Activated CD8-positive, alpha-beta memory T cell treated with anti-CD3 and anti-CD28 coated beads, Interleukin-2, amount 10 ng/mL, durations not matched to agents 7 days and 5 days (primary cell): ENCODE measurements at regions not wholly inside any gene's neighbourhood (a gene's known extent, or its start where the extent isn't known, plus 50 kb on each side); places are given as distances from the start of the nearest gene placed in this dataset.

ENCODE experiments used
- ATAC-seq: fragments of 150-1000 bp; cut with Tn5 transposase; one replicate; pipeline ENCODE4 v1.10.0; 2021; ENCODE audit warnings: moderate library complexity
- CTCF ChIA-PET: fragments of 350-600 bp; sonication (Branson Sonifier 250); formaldehyde crosslinking; loops from one replicate; lab custom pipeline; 2021; ENCODE audit warnings: antibody characterized with exemption; lab: Charles Lee
- DNase-seq: peaks from one replicate; pipeline ENCODE4 v3.0.0-alpha.2; 2020
- H3K27ac Mint-ChIP-seq: one replicate; pipeline ENCODE4 v1.8.0; 2021; ENCODE audit warnings: mild to moderate bottlenecking, mixed read lengths
- H3K27me3 Mint-ChIP-seq: one replicate; pipeline ENCODE4 v1.8.0; 2021; ENCODE audit warnings: mixed read lengths
- H3K36me3 Mint-ChIP-seq: one replicate; pipeline ENCODE4 v1.8.0; 2021; ENCODE audit warnings: mild to moderate bottlenecking, mixed read lengths
- H3K4me1 Mint-ChIP-seq: one replicate; pipeline ENCODE4 v1.8.0; 2021; ENCODE audit warnings: mixed read lengths
- H3K4me3 Mint-ChIP-seq: one replicate; pipeline ENCODE4 v1.8.0; 2021; ENCODE audit warnings: mild to moderate bottlenecking, moderate library complexity, mixed read lengths
- H3K9me3 Mint-ChIP-seq: one replicate; pipeline ENCODE4 v1.8.0; 2022; ENCODE audit warnings: low read depth, mixed read lengths

DNA sequence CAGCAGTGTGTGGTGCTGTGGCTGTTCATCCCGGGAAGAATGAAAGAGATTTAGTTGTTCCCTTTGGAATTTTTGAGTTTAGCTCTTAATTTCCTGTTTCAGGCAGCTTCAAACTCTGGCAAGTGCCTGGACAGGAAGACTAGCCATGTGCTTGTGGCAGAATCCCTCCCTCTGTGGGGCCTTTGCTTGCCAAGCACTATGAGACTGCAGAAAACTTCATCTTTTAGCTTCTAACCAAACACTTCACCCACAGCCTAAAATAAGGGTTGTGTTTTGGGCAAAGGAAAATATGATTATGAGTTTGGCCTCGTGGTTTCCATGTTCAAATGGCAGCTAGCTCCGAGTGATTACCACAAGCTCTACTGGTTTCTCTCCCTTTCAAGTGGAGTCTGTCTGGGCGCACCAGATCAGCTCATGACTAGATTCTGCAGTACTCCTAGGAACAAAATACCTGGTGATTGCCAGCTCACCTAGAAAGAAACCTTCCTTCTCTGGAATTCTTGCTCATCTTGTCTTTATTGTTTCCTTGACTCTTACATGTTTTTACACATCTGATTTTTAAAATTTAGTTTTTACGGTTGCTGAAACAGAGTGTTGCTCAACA is 707.5 kb downstream of the SLITRK6 start:
- ATAC-seq, result no peak
- Mint-ChIP-seq H3K4me1 (no peaks in the 10 kb centered on the region), H3K9me3 (peaks cover 2% of the 10 kb centered on the region), H3K4me3 (no peak overlapping the region), H3K36me3 (no peaks in the 10 kb centered on the region), H3K27me3 (no peaks in the 10 kb centered on the region), H3K27ac (no peak overlapping the region)
- CTCF ChIA-PET, result no interaction called here
- no peak for DNase-seq

DNA sequence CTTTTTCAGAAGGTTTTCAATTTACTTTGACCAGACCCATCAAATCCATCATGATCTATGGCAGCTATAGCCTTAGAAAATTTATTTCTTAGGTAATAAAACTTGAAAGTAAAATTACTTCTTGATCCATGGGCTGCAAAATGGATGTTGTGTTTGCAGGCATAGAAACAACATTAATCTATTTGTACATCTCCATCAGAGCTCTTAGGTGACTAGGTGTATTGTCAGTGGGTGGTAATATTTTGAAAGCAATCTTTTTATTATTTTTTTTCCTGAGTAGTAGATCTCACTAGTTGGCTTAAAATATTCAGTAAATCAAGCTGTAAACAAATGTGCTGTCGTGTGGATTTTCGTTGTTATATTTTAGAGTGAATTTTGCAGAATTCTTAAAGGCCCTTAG is 710.0 kb downstream of the SLITRK6 start:
- Mint-ChIP-seq H3K36me3 (no peaks in the 10 kb centered on the region), H3K4me1 (no peaks in the 10 kb centered on the region), H3K27ac (no peak overlapping the region), H3K4me3 (no peak overlapping the region), H3K9me3 (peaks cover 5% of the 10 kb centered on the region), H3K27me3 (no peaks in the 10 kb centered on the region)
- CTCF ChIA-PET, result no interaction called here
- ATAC-seq (no peak), DNase-seq (no peak)

DNA sequence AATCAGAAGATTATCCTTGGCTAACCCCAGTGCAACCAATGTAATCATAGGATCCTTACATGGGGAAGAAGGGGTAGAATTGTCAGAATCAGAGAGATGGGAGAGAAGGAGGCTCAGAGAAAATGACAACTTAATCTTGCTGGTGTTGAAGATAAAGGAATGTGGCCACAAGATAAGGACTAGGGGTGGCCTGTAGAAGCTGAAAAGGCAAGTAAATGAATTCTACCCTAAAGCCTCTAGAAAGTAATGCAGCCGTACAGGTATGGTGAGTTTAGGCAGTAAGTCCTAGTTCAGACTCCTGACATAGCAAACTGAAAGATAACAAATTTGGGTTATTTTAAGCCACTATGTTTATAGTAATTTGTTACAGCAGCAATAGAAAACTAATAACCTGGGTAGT is 718.5 kb downstream of the SLITRK6 start:
- no peak overlapping the region for H3K27ac Mint-ChIP-seq
- H3K36me3 Mint-ChIP-seq, result no peaks in the 10 kb centered on the region
- ATAC-seq (no peak), DNase-seq (no peak)
- no peak overlapping the region for H3K4me3 Mint-ChIP-seq
- no peaks in the 10 kb centered on the region for H3K27me3 Mint-ChIP-seq
- H3K9me3 Mint-ChIP-seq, result peaks cover 3% of the 10 kb centered on the region
- H3K4me1 Mint-ChIP-seq, result no peaks in the 10 kb centered on the region
- CTCF ChIA-PET, result no interaction called here

DNA sequence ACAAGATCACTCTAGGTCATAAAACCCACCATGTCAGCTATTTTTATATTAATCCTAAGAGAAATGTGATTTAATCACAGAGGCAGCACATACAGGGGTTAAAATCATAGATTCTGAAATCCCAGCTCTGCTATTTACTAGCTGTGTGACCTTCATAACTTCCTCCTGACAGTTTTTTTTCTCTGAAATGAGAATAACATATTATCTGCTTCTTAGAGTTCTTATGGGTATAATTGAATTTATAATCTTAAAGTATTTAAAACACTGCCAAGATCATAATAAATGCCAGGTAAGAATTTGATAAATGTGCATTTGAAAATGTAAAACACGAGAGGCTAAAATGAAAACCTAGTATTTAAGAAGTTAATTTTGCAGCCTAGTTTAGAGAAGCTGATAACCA is 722.9 kb downstream of the SLITRK6 start:
- Mint-ChIP-seq H3K4me3 (no peak overlapping the region), H3K27ac (no peak overlapping the region), H3K27me3 (no peaks in the 10 kb centered on the region), H3K36me3 (no peaks in the 10 kb centered on the region), H3K9me3 (peaks cover 3% of the 10 kb centered on the region), H3K4me1 (no peaks in the 10 kb centered on the region)
- DNase-seq (no peak), ATAC-seq (no peak)
- CTCF ChIA-PET, result no interaction called here

DNA sequence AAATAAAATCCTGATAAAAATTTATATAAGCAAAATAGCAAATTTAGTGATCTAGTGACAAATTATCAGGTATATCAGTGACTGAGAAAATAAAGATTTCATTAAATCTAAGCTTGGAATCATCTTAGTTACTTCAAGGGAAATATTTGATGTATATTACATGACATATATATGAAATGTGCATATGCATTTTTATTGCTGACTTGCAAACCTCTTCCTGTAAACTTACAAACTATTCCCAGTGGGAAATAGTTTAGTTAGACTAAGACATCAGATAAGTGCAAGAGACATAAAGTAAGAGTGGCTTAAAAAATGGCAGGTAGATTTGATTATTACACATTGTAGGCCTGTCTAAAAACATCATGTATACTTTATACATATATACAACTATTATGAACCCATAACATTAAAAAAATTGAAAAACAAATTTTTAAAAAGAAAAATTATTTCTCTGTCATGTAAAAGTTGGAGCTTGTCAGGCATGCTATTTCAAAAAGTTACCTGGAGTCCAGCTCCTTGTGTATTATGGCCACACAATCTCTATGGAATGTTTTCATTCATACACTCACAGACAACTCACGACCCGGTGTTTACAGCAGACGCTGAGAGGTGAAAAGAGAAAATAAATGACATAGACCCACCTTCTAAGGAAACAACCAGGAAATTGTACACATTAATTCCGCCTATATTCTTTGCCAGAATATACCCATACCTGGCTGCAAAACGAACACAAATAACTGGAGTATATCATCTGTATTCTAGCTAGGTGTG is 724.5 kb downstream of the SLITRK6 start:
- DNase-seq (no peak), ATAC-seq (no peak)

DNA sequence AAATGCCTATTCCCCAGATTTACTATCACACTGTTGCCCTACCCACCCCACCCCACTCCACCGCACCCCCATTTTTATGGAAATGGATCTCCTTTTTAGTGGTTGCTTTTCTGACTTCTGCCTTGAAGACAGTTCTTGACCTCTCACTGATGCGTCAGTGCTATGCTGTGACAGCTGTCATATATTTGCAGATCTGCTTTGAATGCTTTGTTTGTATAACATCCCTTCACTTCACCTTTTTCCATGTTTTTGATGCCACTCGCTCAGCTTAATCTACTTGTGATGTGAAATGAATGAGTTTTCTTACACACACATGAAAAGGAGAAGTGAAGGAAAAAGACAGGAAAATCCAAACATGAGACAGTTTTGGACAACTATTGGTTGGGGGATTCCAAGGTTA is 731.0 kb downstream of the SLITRK6 start:
- peaks cover 5% of the 10 kb centered on the region for H3K9me3 Mint-ChIP-seq
- H3K4me1 Mint-ChIP-seq, result no peaks in the 10 kb centered on the region
- H3K27me3 Mint-ChIP-seq, result no peaks in the 10 kb centered on the region
- no peak overlapping the region for H3K27ac Mint-ChIP-seq
- CTCF ChIA-PET, result no interaction called here
- ATAC-seq, result no peak
- no peak overlapping the region for H3K4me3 Mint-ChIP-seq
- no peak for DNase-seq
- H3K36me3 Mint-ChIP-seq, result no peaks in the 10 kb centered on the region

More for the DNA sequence above, 724.5 kb downstream of the SLITRK6 start:
- no peak overlapping the region for H3K27ac Mint-ChIP-seq
- H3K36me3 Mint-ChIP-seq, result no peaks in the 10 kb centered on the region
- peaks cover 3% of the 10 kb centered on the region for H3K9me3 Mint-ChIP-seq
- no peak overlapping the region for H3K4me3 Mint-ChIP-seq
- H3K4me1 Mint-ChIP-seq, result no peaks in the 10 kb centered on the region
- no peaks in the 10 kb centered on the region for H3K27me3 Mint-ChIP-seq
- CTCF ChIA-PET, result no interaction called here

DNA sequence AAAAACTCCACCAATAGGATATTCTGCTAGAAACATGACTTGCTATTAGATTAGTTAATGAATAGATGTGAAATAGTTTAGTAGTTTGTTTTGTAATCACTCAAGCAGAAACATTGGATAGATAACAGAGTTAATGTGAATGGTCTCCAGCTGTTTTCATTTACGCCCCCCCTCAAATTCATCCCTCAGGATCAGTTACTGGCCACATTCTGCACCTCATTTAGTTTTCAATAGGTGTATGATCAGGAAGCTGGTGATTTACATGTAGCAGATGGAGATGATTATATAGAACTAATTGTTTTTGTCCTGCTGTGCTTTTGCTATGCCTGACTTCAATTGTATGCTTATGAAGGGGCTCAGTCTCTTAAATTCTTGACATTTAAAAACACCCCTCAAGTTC is 759.0 kb downstream of the SLITRK6 start:
- no peak overlapping the region for H3K4me3 Mint-ChIP-seq
- DNase-seq (no peak), ATAC-seq (no peak)
- H3K27ac Mint-ChIP-seq, result no peak overlapping the region
- H3K27me3 Mint-ChIP-seq, result no peaks in the 10 kb centered on the region
- no peaks in the 10 kb centered on the region for H3K36me3 Mint-ChIP-seq
- no peaks in the 10 kb centered on the region for H3K9me3 Mint-ChIP-seq
- CTCF ChIA-PET, result no interaction called here
- no peaks in the 10 kb centered on the region for H3K4me1 Mint-ChIP-seq

DNA sequence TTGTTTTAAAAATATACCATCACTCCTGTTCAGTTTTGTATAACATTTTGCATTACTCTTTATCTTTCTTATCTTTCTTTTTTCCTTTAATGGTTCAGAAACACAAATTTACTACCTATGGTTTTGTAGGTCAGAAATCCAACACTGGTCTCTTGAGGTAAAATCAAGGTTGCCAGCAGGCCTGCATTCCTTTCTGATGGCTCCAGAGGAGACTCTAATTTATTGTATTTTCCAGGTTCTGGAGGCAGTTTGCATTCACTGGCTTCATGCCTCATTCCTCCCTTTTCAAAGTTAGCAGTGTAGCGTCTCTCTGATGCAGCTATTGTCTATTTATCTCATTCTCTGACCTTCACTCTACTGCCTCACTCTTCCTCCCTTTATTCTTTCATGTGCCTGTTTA is 767.4 kb downstream of the SLITRK6 start:
- no peaks in the 10 kb centered on the region for H3K27me3 Mint-ChIP-seq
- CTCF ChIA-PET, result no interaction called here
- no peak overlapping the region for H3K27ac Mint-ChIP-seq
- no peaks in the 10 kb centered on the region for H3K4me1 Mint-ChIP-seq
- DNase-seq, result no peak
- no peaks in the 10 kb centered on the region for H3K36me3 Mint-ChIP-seq
- ATAC-seq, result no peak
- peaks cover 4% of the 10 kb centered on the region for H3K9me3 Mint-ChIP-seq
- H3K4me3 Mint-ChIP-seq, result no peak overlapping the region

DNA sequence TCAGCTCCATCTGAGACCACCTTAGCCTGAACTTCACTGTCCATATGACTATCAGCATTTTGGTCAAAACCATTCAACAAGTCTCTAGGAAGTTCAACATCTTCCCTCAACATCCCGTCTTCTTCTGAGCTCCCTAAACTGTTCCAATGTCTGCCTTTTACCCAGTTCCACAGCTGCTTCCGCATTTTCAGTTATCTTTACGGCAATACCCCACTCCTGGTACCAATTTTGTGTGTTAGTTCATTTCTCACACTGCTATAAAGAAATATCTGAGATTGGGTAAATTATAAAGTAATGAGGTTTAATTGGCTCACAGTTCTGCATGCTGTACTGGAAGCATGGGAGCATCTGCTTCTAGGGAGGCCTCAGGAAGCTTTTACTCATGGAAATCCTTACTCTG is 771.2 kb downstream of the SLITRK6 start:
- H3K9me3 Mint-ChIP-seq, result peaks cover 4% of the 10 kb centered on the region
- ATAC-seq, result no peak
- no peak overlapping the region for H3K4me3 Mint-ChIP-seq
- no peaks in the 10 kb centered on the region for H3K4me1 Mint-ChIP-seq
- no peak overlapping the region for H3K27ac Mint-ChIP-seq
- H3K27me3 Mint-ChIP-seq, result no peaks in the 10 kb centered on the region
- CTCF ChIA-PET, result no interaction called here
- DNase-seq, result no peak
- H3K36me3 Mint-ChIP-seq, result no peaks in the 10 kb centered on the region

DNA sequence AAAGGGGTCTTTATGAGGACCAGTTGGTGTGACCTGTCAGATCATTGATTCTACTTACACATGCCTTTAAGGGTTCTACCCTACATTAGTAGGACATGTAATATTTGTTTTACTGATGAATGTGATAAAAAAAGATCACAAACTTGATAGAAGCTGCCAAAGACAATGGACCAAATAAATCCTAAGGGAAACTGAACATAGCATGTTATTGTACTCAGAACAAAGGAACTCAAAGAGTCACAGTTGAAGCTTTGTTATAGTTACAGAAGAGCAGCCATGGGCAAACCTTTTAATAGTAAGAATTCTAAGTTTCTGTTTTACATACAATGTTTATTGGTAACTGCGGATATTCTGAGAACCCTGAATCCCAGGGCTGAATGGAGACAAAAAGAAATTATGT is 780.1 kb downstream of the SLITRK6 start:
- CTCF ChIA-PET, result no interaction called here

DNA sequence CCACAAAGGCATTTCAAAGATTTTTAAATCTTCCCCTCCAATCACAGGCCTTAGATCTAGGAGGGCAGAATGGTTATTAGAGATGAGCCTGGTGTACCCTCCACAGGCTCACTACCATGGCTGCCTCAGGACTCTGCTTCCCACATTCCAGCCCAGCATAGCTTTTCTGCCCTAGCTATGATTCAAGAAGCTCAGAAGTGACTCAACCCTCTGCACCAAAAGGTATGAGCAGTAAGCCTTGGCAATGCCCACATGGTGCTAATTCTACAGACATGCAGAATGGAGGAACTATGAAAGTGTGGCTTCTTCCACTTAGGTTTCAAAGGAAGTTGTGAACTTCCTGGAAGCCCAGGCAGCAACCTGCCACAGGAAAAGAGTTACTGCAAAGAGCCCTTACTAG is 786.2 kb downstream of the SLITRK6 start:
- Mint-ChIP-seq H3K4me3 (no peak overlapping the region), H3K27ac (no peak overlapping the region), H3K9me3 (peaks cover 9% of the 10 kb centered on the region), H3K27me3 (no peaks in the 10 kb centered on the region), H3K36me3 (no peaks in the 10 kb centered on the region), H3K4me1 (no peaks in the 10 kb centered on the region)
- ATAC-seq (no peak), DNase-seq (no peak)
- CTCF ChIA-PET, result no interaction called here

More for the DNA sequence above, 780.1 kb downstream of the SLITRK6 start:
- no peak for DNase-seq
- H3K36me3 Mint-ChIP-seq, result no peaks in the 10 kb centered on the region
- H3K4me3 Mint-ChIP-seq, result no peak overlapping the region
- no peaks in the 10 kb centered on the region for H3K4me1 Mint-ChIP-seq
- H3K9me3 Mint-ChIP-seq, result peaks cover 5% of the 10 kb centered on the region
- H3K27ac Mint-ChIP-seq, result no peak overlapping the region
- ATAC-seq, result no peak
- H3K27me3 Mint-ChIP-seq, result no peaks in the 10 kb centered on the region

DNA sequence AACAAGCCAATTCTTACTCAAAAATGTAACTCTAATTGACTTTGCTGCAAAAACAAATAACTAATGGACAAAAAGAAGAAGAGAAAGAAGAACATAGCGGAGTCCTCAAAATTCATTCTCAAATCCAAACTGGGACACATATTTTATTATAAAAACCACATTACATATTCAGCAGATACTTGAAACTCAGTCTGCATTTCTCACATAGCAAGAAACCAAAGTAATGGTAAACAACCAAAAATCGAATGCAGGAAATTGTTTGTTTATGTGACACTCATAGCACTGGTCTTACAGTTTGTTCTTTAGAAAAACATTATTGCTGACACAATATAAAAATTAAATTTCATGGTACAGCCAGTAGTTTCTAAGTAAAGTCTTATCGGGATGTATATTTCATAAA is 789.8 kb downstream of the SLITRK6 start:
- H3K9me3 Mint-ChIP-seq, result peaks cover 6% of the 10 kb centered on the region
- no peaks in the 10 kb centered on the region for H3K27me3 Mint-ChIP-seq
- no peaks in the 10 kb centered on the region for H3K4me1 Mint-ChIP-seq
- H3K4me3 Mint-ChIP-seq, result no peak overlapping the region
- no peaks in the 10 kb centered on the region for H3K36me3 Mint-ChIP-seq
- DNase-seq (no peak), ATAC-seq (no peak)
- CTCF ChIA-PET, result no interaction called here
- no peak overlapping the region for H3K27ac Mint-ChIP-seq

DNA sequence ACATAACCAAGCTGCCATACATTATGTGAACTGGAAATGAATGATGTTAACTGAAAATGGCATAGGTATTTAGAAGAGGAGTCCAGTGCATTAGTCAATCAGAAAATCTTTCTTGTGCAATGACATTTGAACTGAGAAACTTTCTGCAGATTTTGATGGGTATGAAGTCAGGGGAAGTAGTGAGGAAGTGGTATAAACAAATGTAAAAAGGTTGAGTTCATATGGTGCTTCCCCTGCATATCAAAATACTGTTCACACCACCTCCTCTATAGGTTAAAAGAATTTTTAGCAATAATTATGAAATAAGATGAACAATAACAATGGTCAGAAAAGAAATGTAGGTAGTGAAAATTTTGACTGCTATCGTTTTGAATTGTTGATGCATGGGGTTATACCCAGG is 800.0 kb downstream of the SLITRK6 start:
- CTCF ChIA-PET, result no interaction called here
- H3K4me3 Mint-ChIP-seq, result no peak overlapping the region

DNA sequence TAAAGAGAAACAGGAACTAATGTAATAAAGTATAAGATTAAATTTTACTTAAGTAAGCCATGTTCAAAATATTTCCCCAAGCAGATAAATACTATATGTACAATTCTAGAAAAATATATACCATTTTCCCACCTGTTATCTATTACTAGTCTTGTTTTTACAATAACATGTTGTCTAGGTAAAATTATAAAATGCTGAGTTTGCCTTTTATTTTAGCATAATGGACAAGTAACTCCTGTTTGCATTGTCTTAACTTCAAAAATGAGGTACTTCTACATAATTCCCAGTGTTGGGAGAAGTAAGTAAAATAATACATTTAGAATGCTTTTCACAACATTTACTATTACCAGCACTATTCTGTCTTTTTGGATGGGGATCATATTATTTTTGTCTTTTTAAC is 800.5 kb downstream of the SLITRK6 start:
- DNase-seq (no peak), ATAC-seq (no peak)
- Mint-ChIP-seq H3K4me3 (no peak overlapping the region), H3K9me3 (no peaks in the 10 kb centered on the region), H3K4me1 (no peaks in the 10 kb centered on the region), H3K36me3 (no peaks in the 10 kb centered on the region), H3K27me3 (no peaks in the 10 kb centered on the region), H3K27ac (no peak overlapping the region)
- CTCF ChIA-PET, result no interaction called here

More for the DNA sequence above, 800.0 kb downstream of the SLITRK6 start:
- no peak for ATAC-seq
- Mint-ChIP-seq H3K9me3 (no peaks in the 10 kb centered on the region), H3K27ac (no peak overlapping the region), H3K4me1 (no peaks in the 10 kb centered on the region), H3K27me3 (no peaks in the 10 kb centered on the region), H3K36me3 (no peaks in the 10 kb centered on the region)
- no peak for DNase-seq
